ENCODE measurements at regions not wholly inside any gene's neighbourhood (a gene's known extent, or its start where the extent isn't known, plus 50 kb on each side); places are given as distances from the start of the nearest gene placed in this dataset.

- no peak for TF ChIP-seq ARNTL (CRISPR knock-in tag; IDR thresholded peaks at IDR 0.05; ENCODE audit: borderline replicate concordance, low read depth)
- no peak for TF ChIP-seq CSRNP3 (CRISPR knock-in tag; IDR thresholded peaks at IDR 0.05)
- no peak for TF ChIP-seq RARB (CRISPR knock-in tag; IDR thresholded peaks at IDR 0.05)
- TF ChIP-seq ZNF8 (CRISPR knock-in tag; IDR thresholded peaks at IDR 0.05) = no peak
- no peak for TF ChIP-seq PPARA (CRISPR knock-in tag; IDR thresholded peaks at IDR 0.05; ENCODE audit: borderline replicate concordance)
- no peak for TF ChIP-seq ZFP30 (CRISPR knock-in tag; IDR thresholded peaks at IDR 0.05)
- TF ChIP-seq GLIS3 (CRISPR knock-in tag; IDR thresholded peaks at IDR 0.05) = no peak
Measured at GRCh38 chr16:73912850-73913249, 383.8 kb upstream of the PSMD7 start.

All from SK-N-SH treated with all-trans-retinoic acid at 6 μM for 48 hours (cell line).